Tibial nerve (tissue), 4 donors: ENCODE measurements at regions not wholly inside any gene's neighbourhood (a gene's known extent, or its start where the extent isn't known, plus 50 kb on each side); places are given as distances from the start of the nearest gene placed in this dataset.

Experiments
- DNase-seq, 2 donors: peaks; one replicate each; pipeline ENCODE4 v3.0.0-alpha.2; 2019; ENCODE audit warnings: low spot score in 2 of 2
- H3K27ac ChIP-seq, 4 donors: fragments of 200-600 bp; sonication (generic) in 3 of 4; one replicate each; pipeline ENCODE4 v1.5.1; 2017 to 2019; ENCODE audit warnings: mild to moderate bottlenecking in 1 of 4
- H3K27me3 ChIP-seq, 2 donors: fragments of 200-600 bp; sonication (generic) in 1 of 2; one replicate each; pipeline versions ENCODE4 v1.5.1 to v1.6.0; 2017 to 2019
- H3K36me3 ChIP-seq, 3 donors: fragments of 200-600 bp; sonication (generic); one replicate each; pipeline ENCODE4 v1.5.1; 2018 to 2019
- H3K4me1 ChIP-seq, 4 donors: fragments of 200-600 bp; sonication (generic) in 3 of 4; one replicate each; pipeline ENCODE4 v1.5.1; 2017 to 2019
- H3K4me3 ChIP-seq, 4 donors: fragments of 200-600 bp; sonication (generic) in 3 of 4; one replicate each; pipeline ENCODE4 v1.5.1; 2017 to 2019; ENCODE audit warnings: mild to moderate bottlenecking in 1 of 4, moderate library complexity in 1 of 4
- H3K9me3 ChIP-seq, 4 donors: fragments of 200-600 bp; sonication (generic) in 3 of 4; one replicate each; pipeline ENCODE4 v1.5.1; 2017 to 2019
- CTCF ChIP-seq, 5 experiments: fragments of 200-600 bp in 3 of 5; fragments of 450-650 bp in 2 of 5; sonication (generic) in 3 of 5; IDR thresholded peaks; one replicate each; pipeline ENCODE4 v1.5.1; 2016 to 2019; ENCODE audit warnings: antibody characterized with exemption in 5 of 5, mild to moderate bottlenecking in 3 of 5, moderate library complexity in 2 of 5
- EP300 ChIP-seq, 2 donors: sonication (generic); formaldehyde crosslinking; IDR thresholded peaks; one replicate each; pipeline ENCODE4 v1.6.1; 2017; ENCODE audit warnings: antibody characterized with exemption in 2 of 2, mild to moderate bottlenecking in 1 of 2
- POLR2A ChIP-seq, 2 donors: fragments of 450-650 bp; IDR thresholded peaks; one replicate each; pipeline ENCODE4 v1.6.1; 2017; ENCODE audit warnings: antibody characterized with exemption in 2 of 2, mild to moderate bottlenecking in 2 of 2, moderate library complexity in 2 of 2
- WGBS, 2 donors: methylation state at CpG; one replicate each; pipeline ENCODE4 v1.1.5; 2018; 5-methylcytosine and 5-hydroxymethylcytosine counted together

GRCh38 chr6:40642837-40643236 is 55.7 kb upstream of the LRFN2 start:
- DNase-seq, result no peak
- Histone ChIP-seq H3K27ac (no peak overlapping the region), H3K9me3 (no peaks in the 10 kb centered on the region), H3K4me3 (no peak overlapping the region), H3K27me3 (no peaks in the 10 kb centered on the region), H3K36me3 (no peaks in the 10 kb centered on the region), H3K4me1 (peaks cover 0 to 15% (median 0%) of the 10 kb centered on the region in 4 donors)
- 96 to 100% methylated on average over 1 of the region's 1 CpG for WGBS, 2 donors
- TF ChIP-seq CTCF (IDR thresholded peaks at IDR 0.05) (no peak), EP300 (IDR thresholded peaks at IDR 0.05) (no peak), POLR2A (IDR thresholded peaks at IDR 0.05) (no peak)

- H3K27me3 ChIP-seq, result no peaks in the 10 kb centered on the region
- WGBS, 2 donors, result 93% methylated on average over 5 of the region's 5 CpGs
- no peak overlapping the region for H3K27ac ChIP-seq
- TF ChIP-seq POLR2A (IDR thresholded peaks at IDR 0.05) (no peak), CTCF (IDR thresholded peaks at IDR 0.05) (no peak), EP300 (IDR thresholded peaks at IDR 0.05) (no peak)
- no peak for DNase-seq
- H3K4me3 ChIP-seq, result no peak overlapping the region
- peaks cover 0 to 15% (median 0%) of the 10 kb centered on the region in 4 donors for H3K4me1 ChIP-seq
- no peaks in the 10 kb centered on the region for H3K9me3 ChIP-seq
- H3K36me3 ChIP-seq, result no peaks in the 10 kb centered on the region
These were observed 55.0 kb upstream of the LRFN2 start for GRCh38 chr6:40642190-40642589.

GRCh38 chr6:40640599-40641227 is 53.5 kb upstream of the LRFN2 start:
- no peaks in the 10 kb centered on the region for H3K9me3 ChIP-seq
- H3K4me1 ChIP-seq, result peaks cover 0 to 15% (median 0%) of the 10 kb centered on the region in 4 donors
- no peaks in the 10 kb centered on the region for H3K27me3 ChIP-seq
- H3K36me3 ChIP-seq, result no peaks in the 10 kb centered on the region
- DNase-seq, result peak; percentile 7 to 19
- TF ChIP-seq EP300 (IDR thresholded peaks at IDR 0.05) (peak in 1 of 2 donors; percentile 58), CTCF (IDR thresholded peaks at IDR 0.05) (no peak)
- H3K27ac ChIP-seq, result peak overlapping the region in 3 of 4 donors; percentile 26 to 54 (median 27)
- H3K4me3 ChIP-seq, result no peak overlapping the region
- 4 to 12% methylated on average over 12 to 16 of the region's 16 CpGs for WGBS, 2 donors
